ENCODE measurements at regions not wholly inside any gene's neighbourhood (a gene's known extent, or its start where the extent isn't known, plus 50 kb on each side); places are given as distances from the start of the nearest gene placed in this dataset.

DNA sequence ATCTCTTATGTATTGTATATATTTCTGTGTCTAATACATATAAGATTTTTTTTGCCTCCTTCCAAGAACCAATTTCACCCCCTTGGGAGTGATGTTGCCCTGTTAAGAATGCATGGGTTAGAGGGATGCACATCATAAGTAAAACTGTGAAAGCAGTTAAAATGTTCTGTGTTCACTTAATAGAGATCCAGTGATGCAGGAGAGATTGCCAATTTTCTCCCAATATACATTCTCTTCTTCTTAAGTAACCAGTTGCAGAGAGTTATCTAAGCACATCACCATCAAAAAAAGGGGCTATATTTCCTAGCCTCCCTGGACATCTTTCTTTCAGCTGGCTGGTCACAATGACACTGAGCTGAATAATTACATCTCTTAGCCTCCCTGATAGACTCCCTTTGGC lies 307.0 kb downstream of the OSTF1 start:
- no peaks in the 10 kb centered on the region for H3K27me3 ChIP-seq (ENCODE audit: control insufficient read depth, insufficient read depth, low read length)
- no peaks in the 10 kb centered on the region for H3K36me3 ChIP-seq (ENCODE audit: control insufficient read depth, insufficient read depth, low read length)
- DNase-seq, result peak; percentile 66
- H3K4me1 ChIP-seq (ENCODE audit: control insufficient read depth, insufficient read depth, low read length), result no peaks in the 10 kb centered on the region
- no peaks in the 10 kb centered on the region for H3K9me3 ChIP-seq (replicated peaks; ENCODE audit: control insufficient read depth, low read depth, low read length)
- no peak overlapping the region for H3K27ac ChIP-seq (ENCODE audit: low read length)
- H3K4me3 ChIP-seq (ENCODE audit: low read length), result no peak overlapping the region

- H3K4me1 ChIP-seq (ENCODE audit: control insufficient read depth, insufficient read depth, low read length), result no peaks in the 10 kb centered on the region
- no peak overlapping the region for H3K27ac ChIP-seq (ENCODE audit: low read length)
- H3K27me3 ChIP-seq (ENCODE audit: control insufficient read depth, insufficient read depth, low read length), result no peaks in the 10 kb centered on the region
- no peaks in the 10 kb centered on the region for H3K36me3 ChIP-seq (ENCODE audit: control insufficient read depth, insufficient read depth, low read length)
- no peak for DNase-seq
- no CpG with 5 or more reads among the region's 1 CpG for WGBS (ENCODE audit: insufficient coverage)
- H3K9me3 ChIP-seq (replicated peaks; ENCODE audit: control insufficient read depth, low read depth, low read length), result no peaks in the 10 kb centered on the region
- H3K4me3 ChIP-seq (ENCODE audit: low read length), result no peak overlapping the region
Measured at GRCh38 chr9:75397836-75398235, 309.5 kb downstream of the OSTF1 start.

- Histone ChIP-seq H3K27me3 (ENCODE audit: control insufficient read depth, insufficient read depth, low read length) (no peaks in the 10 kb centered on the region), H3K9me3 (replicated peaks; ENCODE audit: control insufficient read depth, low read depth, low read length) (no peaks in the 10 kb centered on the region), H3K36me3 (ENCODE audit: control insufficient read depth, insufficient read depth, low read length) (no peaks in the 10 kb centered on the region), H3K4me3 (ENCODE audit: low read length) (no peak overlapping the region), H3K27ac (ENCODE audit: low read length) (no peak overlapping the region), H3K4me1 (ENCODE audit: control insufficient read depth, insufficient read depth, low read length) (no peaks in the 10 kb centered on the region)
- DNase-seq, result no peak
- 100% methylated on average over 1 of the region's 4 CpGs for WGBS (ENCODE audit: insufficient coverage)
Measured at GRCh38 chr9:75408391-75408790, 320.1 kb downstream of the OSTF1 start.

DNA sequence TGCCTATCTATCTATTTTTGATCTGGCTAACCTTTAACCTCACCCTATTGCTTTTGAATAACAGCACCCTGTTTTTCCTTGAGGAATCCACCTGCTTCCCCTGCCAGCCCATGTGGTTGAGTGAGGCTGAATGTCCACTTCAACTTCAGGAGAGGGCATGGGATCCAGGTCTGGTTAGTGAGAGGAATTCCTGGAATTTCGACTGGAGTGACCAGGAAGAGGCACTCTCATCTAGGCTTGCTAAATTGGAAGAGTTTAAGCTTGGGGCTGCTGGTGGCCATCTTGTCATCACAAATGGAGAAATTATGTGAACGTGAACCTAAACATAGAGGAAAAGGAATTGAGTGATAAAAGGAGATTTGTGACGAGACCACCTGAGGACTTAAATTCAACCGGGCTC lies 322.1 kb downstream of the OSTF1 start:
- Histone ChIP-seq H3K9me3 (replicated peaks; ENCODE audit: control insufficient read depth, low read depth, low read length) (no peaks in the 10 kb centered on the region), H3K36me3 (ENCODE audit: control insufficient read depth, insufficient read depth, low read length) (no peaks in the 10 kb centered on the region), H3K4me3 (ENCODE audit: low read length) (no peak overlapping the region), H3K27ac (ENCODE audit: low read length) (no peak overlapping the region), H3K27me3 (ENCODE audit: control insufficient read depth, insufficient read depth, low read length) (no peaks in the 10 kb centered on the region), H3K4me1 (ENCODE audit: control insufficient read depth, insufficient read depth, low read length) (no peaks in the 10 kb centered on the region)
- WGBS (ENCODE audit: insufficient coverage), result 74% methylated on average over 2 of the region's 4 CpGs
- no peak for DNase-seq

DNA sequence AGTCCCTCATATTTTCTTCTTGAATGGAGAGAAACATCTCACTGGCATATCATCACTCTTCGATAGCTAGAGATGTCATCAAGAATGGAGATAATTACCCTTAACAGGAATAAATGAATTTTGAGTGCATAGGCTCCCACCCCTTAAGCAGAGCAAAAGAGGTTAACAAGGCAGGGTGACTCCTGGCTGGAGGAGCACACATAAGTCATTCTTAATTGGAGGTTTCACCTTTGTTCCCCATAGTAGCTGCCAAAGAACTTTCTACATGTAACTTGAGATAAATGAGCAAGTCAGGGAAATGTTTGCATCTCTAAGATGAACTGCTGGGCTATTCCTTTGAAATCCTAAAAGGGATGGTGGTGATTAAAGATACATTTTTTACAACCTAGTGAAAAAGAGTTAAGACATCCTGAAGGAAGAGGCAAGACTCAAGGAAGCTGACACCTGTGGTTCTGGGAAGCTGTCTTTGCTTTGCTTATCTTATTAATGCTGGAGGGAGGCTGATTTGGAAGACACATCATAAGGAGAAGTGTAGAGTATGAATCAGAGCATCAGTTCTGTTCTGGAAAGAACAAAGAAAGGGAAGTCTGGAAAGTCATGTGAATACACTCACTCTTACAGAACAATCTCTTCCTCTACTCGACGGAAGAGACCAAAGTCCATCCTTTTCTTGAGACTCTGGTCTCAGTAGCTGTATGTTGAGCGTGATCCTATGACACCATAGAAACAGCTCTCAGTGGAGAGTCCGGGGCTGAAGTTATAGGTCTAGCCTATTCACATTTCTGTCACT lies 326.3 kb downstream of the OSTF1 start:
- no peak for DNase-seq
- Histone ChIP-seq H3K27ac (ENCODE audit: low read length) (no peak overlapping the region), H3K27me3 (ENCODE audit: control insufficient read depth, insufficient read depth, low read length) (no peaks in the 10 kb centered on the region), H3K36me3 (ENCODE audit: control insufficient read depth, insufficient read depth, low read length) (no peaks in the 10 kb centered on the region), H3K4me1 (ENCODE audit: control insufficient read depth, insufficient read depth, low read length) (no peaks in the 10 kb centered on the region), H3K9me3 (replicated peaks; ENCODE audit: control insufficient read depth, low read depth, low read length) (no peaks in the 10 kb centered on the region), H3K4me3 (ENCODE audit: low read length) (no peak overlapping the region)
- WGBS (ENCODE audit: insufficient coverage), result 60% methylated on average over 1 of the region's 5 CpGs

DNA sequence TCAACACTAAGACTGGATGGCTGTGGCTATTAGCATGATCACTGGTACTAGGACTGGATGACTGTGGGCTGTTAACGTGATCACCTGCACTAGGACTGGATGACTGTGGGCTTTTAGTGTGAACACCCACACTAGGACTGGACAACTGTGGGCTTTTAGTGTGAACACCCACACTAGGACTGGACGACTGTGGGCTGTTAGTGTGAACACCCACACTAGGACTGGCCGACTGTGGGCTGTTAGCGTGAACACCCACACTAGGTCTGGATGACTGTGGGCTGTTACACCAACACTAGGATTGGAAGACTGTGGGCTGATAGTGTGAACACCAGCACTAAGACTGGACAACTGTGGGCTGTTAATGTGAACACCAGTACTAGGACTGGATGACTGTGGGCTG lies 329.2 kb downstream of the OSTF1 start:
- no peaks in the 10 kb centered on the region for H3K27me3 ChIP-seq (ENCODE audit: control insufficient read depth, insufficient read depth, low read length)
- H3K9me3 ChIP-seq (replicated peaks; ENCODE audit: control insufficient read depth, low read depth, low read length), result no peaks in the 10 kb centered on the region
- 100% methylated on average over 3 of the region's 4 CpGs for WGBS (ENCODE audit: insufficient coverage)
- no peak overlapping the region for H3K27ac ChIP-seq (ENCODE audit: low read length)
- no peaks in the 10 kb centered on the region for H3K36me3 ChIP-seq (ENCODE audit: control insufficient read depth, insufficient read depth, low read length)
- DNase-seq, result no peak
- no peak overlapping the region for H3K4me3 ChIP-seq (ENCODE audit: low read length)
- H3K4me1 ChIP-seq (ENCODE audit: control insufficient read depth, insufficient read depth, low read length), result no peaks in the 10 kb centered on the region

GRCh38 chr9:75418518-75418917 lies 330.2 kb downstream of the OSTF1 start:
- WGBS (ENCODE audit: insufficient coverage), result no CpG with 5 or more reads among the region's 2 CpGs
- DNase-seq, result no peak
- Histone ChIP-seq H3K27me3 (ENCODE audit: control insufficient read depth, insufficient read depth, low read length) (no peaks in the 10 kb centered on the region), H3K4me3 (ENCODE audit: low read length) (no peak overlapping the region), H3K4me1 (ENCODE audit: control insufficient read depth, insufficient read depth, low read length) (no peaks in the 10 kb centered on the region), H3K27ac (ENCODE audit: low read length) (no peak overlapping the region), H3K9me3 (replicated peaks; ENCODE audit: control insufficient read depth, low read depth, low read length) (no peaks in the 10 kb centered on the region), H3K36me3 (ENCODE audit: control insufficient read depth, insufficient read depth, low read length) (no peaks in the 10 kb centered on the region)

DNA sequence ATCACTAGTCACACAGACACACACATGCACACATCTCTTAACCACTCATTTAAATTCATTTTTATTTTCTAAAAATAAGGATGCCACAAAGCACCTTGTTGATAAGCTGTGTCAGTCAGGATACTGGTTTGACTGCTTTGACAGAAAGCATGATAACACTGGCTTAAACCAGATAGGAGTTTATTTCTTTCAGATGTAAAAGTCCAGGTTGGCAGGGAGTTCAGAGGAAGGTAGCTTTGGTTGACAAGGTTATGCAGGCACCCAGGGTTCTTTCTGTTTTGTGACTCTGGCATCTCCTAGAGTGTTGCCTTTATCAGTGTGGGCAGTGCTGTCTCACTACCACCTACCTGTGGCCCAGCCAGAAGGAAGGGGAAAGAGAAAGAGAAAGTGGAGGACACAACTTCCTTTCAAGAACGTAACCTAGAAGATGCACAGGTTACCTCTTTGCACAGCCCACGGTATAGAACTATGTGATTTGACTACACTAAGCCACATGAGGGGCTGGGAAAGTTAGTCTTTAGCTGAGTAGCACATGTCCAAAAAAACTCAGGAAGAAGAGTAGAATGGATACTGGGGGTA lies 334.7 kb downstream of the OSTF1 start:
- no peak for DNase-seq
- no peaks in the 10 kb centered on the region for H3K4me1 ChIP-seq (ENCODE audit: control insufficient read depth, insufficient read depth, low read length)
- no peaks in the 10 kb centered on the region for H3K36me3 ChIP-seq (ENCODE audit: control insufficient read depth, insufficient read depth, low read length)
- H3K27ac ChIP-seq (ENCODE audit: low read length), result no peak overlapping the region
- WGBS (ENCODE audit: insufficient coverage), result no CpG with 5 or more reads among the region's 2 CpGs
- H3K27me3 ChIP-seq (ENCODE audit: control insufficient read depth, insufficient read depth, low read length), result no peaks in the 10 kb centered on the region
- no peak overlapping the region for H3K4me3 ChIP-seq (ENCODE audit: low read length)
- H3K9me3 ChIP-seq (replicated peaks; ENCODE audit: control insufficient read depth, low read depth, low read length), result no peaks in the 10 kb centered on the region

GRCh38 chr9:75429531-75430475 lies 341.5 kb downstream of the OSTF1 start:
- Histone ChIP-seq H3K4me1 (ENCODE audit: control insufficient read depth, insufficient read depth, low read length) (peaks cover 3% of the 10 kb centered on the region), H3K9me3 (replicated peaks; ENCODE audit: control insufficient read depth, low read depth, low read length) (no peaks in the 10 kb centered on the region), H3K4me3 (ENCODE audit: low read length) (no peak overlapping the region), H3K27ac (ENCODE audit: low read length) (no peak overlapping the region), H3K36me3 (ENCODE audit: control insufficient read depth, insufficient read depth, low read length) (no peaks in the 10 kb centered on the region), H3K27me3 (ENCODE audit: control insufficient read depth, insufficient read depth, low read length) (no peaks in the 10 kb centered on the region)
- DNase-seq, result peak; percentile 62
- WGBS (ENCODE audit: insufficient coverage), result no CpG with 5 or more reads among the region's 3 CpGs

GRCh38 chr9:75431375-75431774 lies 343.1 kb downstream of the OSTF1 start:
- no peaks in the 10 kb centered on the region for H3K9me3 ChIP-seq (replicated peaks; ENCODE audit: control insufficient read depth, low read depth, low read length)
- H3K27ac ChIP-seq (ENCODE audit: low read length), result no peak overlapping the region
- H3K27me3 ChIP-seq (ENCODE audit: control insufficient read depth, insufficient read depth, low read length), result no peaks in the 10 kb centered on the region
- H3K36me3 ChIP-seq (ENCODE audit: control insufficient read depth, insufficient read depth, low read length), result no peaks in the 10 kb centered on the region
- peak; percentile 76 for DNase-seq
- H3K4me1 ChIP-seq (ENCODE audit: control insufficient read depth, insufficient read depth, low read length), result peaks cover 3% of the 10 kb centered on the region
- no peak overlapping the region for H3K4me3 ChIP-seq (ENCODE audit: low read length)
